ENCODE measurements at regions not wholly inside any gene's neighbourhood (a gene's known extent, or its start where the extent isn't known, plus 50 kb on each side); places are given as distances from the start of the nearest gene placed in this dataset.

DNA sequence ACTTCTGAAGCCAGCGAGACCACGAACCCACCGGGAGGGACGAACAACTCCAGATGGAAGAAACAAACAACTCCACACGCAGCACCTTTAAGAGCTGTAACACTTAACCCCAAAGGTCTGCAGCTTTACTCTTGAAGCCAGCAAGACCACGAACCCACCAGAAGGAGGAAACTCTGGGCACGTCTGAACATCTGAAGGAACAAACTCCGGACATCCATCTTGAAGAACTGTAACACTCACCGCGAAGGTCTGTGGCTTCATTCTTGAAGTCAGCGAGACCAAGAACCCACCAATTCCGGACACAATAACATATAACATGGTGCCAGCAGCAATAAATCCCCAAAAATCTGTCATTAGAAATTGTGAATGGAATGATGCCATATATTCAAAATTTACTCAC is 180.9 kb downstream of the TLE1 start:
- Histone ChIP-seq H3K79me2 (ENCODE audit: insufficient read depth, low read length) (no peaks in the 10 kb centered on the region), H2AFZ (ENCODE audit: low read depth, low read length, severe bottlenecking) (no peak overlapping the region), H3K9me2 (replicated peaks; ENCODE audit: insufficient read depth, low read length) (no peaks in the 10 kb centered on the region), H3K9me3 (ENCODE audit: insufficient read depth, low read length) (no peaks in the 10 kb centered on the region), H3K27ac (ENCODE audit: low read depth, low read length) (no peak overlapping the region), H3K9ac (ENCODE audit: low read length) (no peak overlapping the region), H3K27me3 (ENCODE audit: low read length) (no peaks in the 10 kb centered on the region), H3F3A (ENCODE audit: insufficient read depth) (no peaks in the 10 kb centered on the region), H3K36me3 (ENCODE audit: low read length) (no peaks in the 10 kb centered on the region), H3K4me2 (ENCODE audit: low read depth, low read length, poor library complexity, severe bottlenecking) (no peak overlapping the region), H3K4me3 (ENCODE audit: insufficient read depth, low read length, poor library complexity, severe bottlenecking) (no peak overlapping the region), H4K20me1 (ENCODE audit: low read depth, low read length) (no peaks in the 10 kb centered on the region)
- TF ChIP-seq CTCF (IDR thresholded peaks at IDR 0.05; ENCODE audit: insufficient read depth, low read length, poor library complexity, severe bottlenecking) = no peak
- no peak for TF ChIP-seq EZH2phosphoT487 (conservative IDR thresholded peaks at IDR 0.05; ENCODE audit: low read length)

DNA sequence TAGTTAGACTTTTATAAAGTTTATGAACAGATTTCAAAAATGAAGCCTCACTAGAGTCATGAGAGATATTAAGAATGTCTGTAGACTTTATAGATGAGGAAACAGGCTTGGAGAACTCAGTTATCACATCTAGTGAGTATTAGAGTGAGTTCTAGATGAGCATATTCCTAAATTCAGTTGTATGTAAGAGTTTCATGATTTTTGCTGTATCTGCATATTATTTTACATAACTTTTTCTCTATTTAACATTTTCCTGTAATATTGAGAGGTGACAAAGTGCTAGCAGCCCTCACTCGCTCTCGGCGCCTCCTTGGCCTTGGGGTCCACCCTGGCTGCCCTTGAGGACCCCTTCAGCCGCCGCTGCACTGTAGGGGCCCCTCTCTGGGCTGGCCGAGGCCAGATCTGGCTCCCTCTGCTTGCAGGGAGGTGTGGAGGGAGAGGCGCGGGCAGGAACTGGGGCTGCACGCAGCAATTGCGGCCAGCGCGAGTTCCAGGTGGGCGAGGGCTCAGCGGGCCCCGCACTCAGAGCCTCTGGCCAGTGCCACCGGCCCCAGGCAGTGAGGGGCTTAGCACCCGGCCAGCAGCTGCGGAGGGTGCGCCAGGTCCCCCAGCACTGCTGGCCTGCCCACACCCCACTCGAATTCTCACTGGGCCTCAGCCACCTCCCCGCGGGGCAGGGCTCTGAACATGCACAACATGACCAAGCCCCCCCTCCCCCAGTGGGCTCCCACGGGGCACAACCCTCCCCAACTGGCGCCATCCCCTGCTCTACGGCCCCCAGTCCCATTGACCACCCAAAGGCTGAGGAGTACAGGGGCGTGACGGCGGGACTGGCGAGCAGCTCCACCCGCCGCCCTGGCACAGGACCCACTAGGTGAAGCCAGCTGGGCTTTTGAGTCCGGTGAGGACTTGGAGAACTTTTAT is 182.1 kb downstream of the TLE1 start:
- TF ChIP-seq EZH2phosphoT487 (conservative IDR thresholded peaks at IDR 0.05; ENCODE audit: low read length) = no peak
- no peak for TF ChIP-seq CTCF (IDR thresholded peaks at IDR 0.05; ENCODE audit: insufficient read depth, low read length, poor library complexity, severe bottlenecking)
- no peak overlapping the region for H2AFZ ChIP-seq (ENCODE audit: low read depth, low read length, severe bottlenecking)
- no peaks in the 10 kb centered on the region for H3K79me2 ChIP-seq (ENCODE audit: insufficient read depth, low read length)
- H3K27me3 ChIP-seq (ENCODE audit: low read length) = no peaks in the 10 kb centered on the region
- no peak overlapping the region for H3K4me2 ChIP-seq (ENCODE audit: low read depth, low read length, poor library complexity, severe bottlenecking)
- no peaks in the 10 kb centered on the region for H3K36me3 ChIP-seq (ENCODE audit: low read length)
- H3K4me3 ChIP-seq (ENCODE audit: insufficient read depth, low read length, poor library complexity, severe bottlenecking) = no peak overlapping the region
- no peak overlapping the region for H3K9ac ChIP-seq (ENCODE audit: low read length)
- no peak overlapping the region for H3K27ac ChIP-seq (ENCODE audit: low read depth, low read length)
- H3K9me2 ChIP-seq (replicated peaks; ENCODE audit: insufficient read depth, low read length) = no peaks in the 10 kb centered on the region
- no peaks in the 10 kb centered on the region for H3K9me3 ChIP-seq (ENCODE audit: insufficient read depth, low read length)
- H4K20me1 ChIP-seq (ENCODE audit: low read depth, low read length) = no peaks in the 10 kb centered on the region
- no peaks in the 10 kb centered on the region for H3F3A ChIP-seq (ENCODE audit: insufficient read depth)

GRCh38 chr9:81499594-81499993 is 189.8 kb downstream of the TLE1 start:
- Histone ChIP-seq H2AFZ (ENCODE audit: low read depth, low read length, severe bottlenecking) (no peak overlapping the region), H3K79me2 (ENCODE audit: insufficient read depth, low read length) (no peaks in the 10 kb centered on the region), H3F3A (ENCODE audit: insufficient read depth) (no peaks in the 10 kb centered on the region), H3K27ac (ENCODE audit: low read depth, low read length) (no peak overlapping the region), H3K9me2 (replicated peaks; ENCODE audit: insufficient read depth, low read length) (no peaks in the 10 kb centered on the region), H3K9ac (ENCODE audit: low read length) (no peak overlapping the region), H3K9me3 (ENCODE audit: insufficient read depth, low read length) (no peaks in the 10 kb centered on the region), H3K4me3 (ENCODE audit: insufficient read depth, low read length, poor library complexity, severe bottlenecking) (no peak overlapping the region), H4K20me1 (ENCODE audit: low read depth, low read length) (no peaks in the 10 kb centered on the region), H3K4me2 (ENCODE audit: low read depth, low read length, poor library complexity, severe bottlenecking) (no peak overlapping the region), H3K36me3 (ENCODE audit: low read length) (no peaks in the 10 kb centered on the region), H3K27me3 (ENCODE audit: low read length) (no peaks in the 10 kb centered on the region)
- TF ChIP-seq EZH2phosphoT487 (conservative IDR thresholded peaks at IDR 0.05; ENCODE audit: low read length) (no peak), CTCF (IDR thresholded peaks at IDR 0.05; ENCODE audit: insufficient read depth, low read length, poor library complexity, severe bottlenecking) (no peak)
